Peyer's patch (tissue), 4 donors: ENCODE measurements at regions not wholly inside any gene's neighbourhood (a gene's known extent, or its start where the extent isn't known, plus 50 kb on each side); places are given as distances from the start of the nearest gene placed in this dataset.

ENCODE experiments used
- DNase-seq, 3 donors: peaks; one replicate each; pipeline ENCODE4 v3.0.0-alpha.2; 2017 to 2019
- H3K27ac ChIP-seq, 4 donors: fragments of 200-600 bp; sonication (generic); one replicate each; pipeline ENCODE4 v1.5.1; 2016 to 2019
- H3K27me3 ChIP-seq, 2 donors: fragments of 200-600 bp; sonication (generic); one replicate each; pipeline ENCODE4 v1.5.1; 2019
- H3K36me3 ChIP-seq, 3 donors: fragments of 200-600 bp; sonication (generic); one replicate each; pipeline ENCODE4 v1.5.1; 2016 to 2019
- H3K4me1 ChIP-seq, 4 donors: fragments of 200-600 bp; sonication (generic); one replicate each; pipeline ENCODE4 v1.5.1; 2016 to 2019
- H3K4me3 ChIP-seq, 4 donors: fragments of 200-600 bp; sonication (generic); 1 replicate in 3 of 4; 2 replicates in 1 of 4; pipeline ENCODE4 v1.5.1; 2016 to 2019; ENCODE audit warnings: mild to moderate bottlenecking in 1 of 4
- H3K9me3 ChIP-seq, 4 donors: fragments of 200-600 bp; sonication (generic); one replicate each; pipeline ENCODE4 v1.5.1; 2016 to 2019; ENCODE audit warnings: mild to moderate bottlenecking in 1 of 4
- POLR2A ChIP-seq, 2 donors: fragments of 450-650 bp; IDR thresholded peaks; one replicate each; pipeline ENCODE4 v1.5.1; 2017; ENCODE audit warnings: antibody characterized with exemption in 2 of 2, mild to moderate bottlenecking in 2 of 2, moderate library complexity in 2 of 2
- TF ChIP-seq, protein P1 (sequence below), 6 experiments: fragments of 450-650 bp in 4 of 6; fragments of 200-600 bp in 2 of 6; sonication (generic) in 1 of 6; IDR thresholded peaks; one replicate each; pipeline ENCODE4 v1.5.1; 2017 to 2019; ENCODE audit warnings: antibody characterized with exemption in 6 of 6, mild to moderate bottlenecking in 3 of 6, moderate library complexity in 1 of 6

DNA sequence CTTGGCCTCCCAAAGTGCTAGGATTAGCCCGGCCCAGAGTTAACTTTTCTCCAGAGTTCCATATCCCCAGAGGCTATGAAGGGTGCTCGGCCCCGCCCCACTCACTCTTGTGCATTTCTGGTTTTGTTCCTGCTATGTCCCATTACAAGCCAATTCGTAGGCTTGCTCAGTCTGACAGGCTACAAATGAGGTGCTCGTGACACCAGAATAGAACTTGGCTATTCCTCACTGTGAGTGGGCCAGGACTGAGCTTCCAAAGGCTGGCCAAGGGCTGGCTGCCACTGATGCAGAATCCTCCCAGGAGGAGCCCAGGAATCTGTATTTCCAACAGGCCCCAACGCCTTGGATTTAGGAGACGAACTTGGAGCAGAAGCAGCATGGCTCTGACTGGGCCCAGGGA, 282.7 kb upstream of the C2CD4B start:
- Histone ChIP-seq H3K4me3 (no peak overlapping the region), H3K27me3 (no peaks in the 10 kb centered on the region), H3K9me3 (no peaks in the 10 kb centered on the region), H3K4me1 (no peaks in the 10 kb centered on the region), H3K36me3 (no peaks in the 10 kb centered on the region), H3K27ac (no peak overlapping the region)
- DNase-seq, result no peak
- no peak for TF ChIP-seq POLR2A (IDR thresholded peaks at IDR 0.05)
- TF ChIP-seq, protein P1, sequence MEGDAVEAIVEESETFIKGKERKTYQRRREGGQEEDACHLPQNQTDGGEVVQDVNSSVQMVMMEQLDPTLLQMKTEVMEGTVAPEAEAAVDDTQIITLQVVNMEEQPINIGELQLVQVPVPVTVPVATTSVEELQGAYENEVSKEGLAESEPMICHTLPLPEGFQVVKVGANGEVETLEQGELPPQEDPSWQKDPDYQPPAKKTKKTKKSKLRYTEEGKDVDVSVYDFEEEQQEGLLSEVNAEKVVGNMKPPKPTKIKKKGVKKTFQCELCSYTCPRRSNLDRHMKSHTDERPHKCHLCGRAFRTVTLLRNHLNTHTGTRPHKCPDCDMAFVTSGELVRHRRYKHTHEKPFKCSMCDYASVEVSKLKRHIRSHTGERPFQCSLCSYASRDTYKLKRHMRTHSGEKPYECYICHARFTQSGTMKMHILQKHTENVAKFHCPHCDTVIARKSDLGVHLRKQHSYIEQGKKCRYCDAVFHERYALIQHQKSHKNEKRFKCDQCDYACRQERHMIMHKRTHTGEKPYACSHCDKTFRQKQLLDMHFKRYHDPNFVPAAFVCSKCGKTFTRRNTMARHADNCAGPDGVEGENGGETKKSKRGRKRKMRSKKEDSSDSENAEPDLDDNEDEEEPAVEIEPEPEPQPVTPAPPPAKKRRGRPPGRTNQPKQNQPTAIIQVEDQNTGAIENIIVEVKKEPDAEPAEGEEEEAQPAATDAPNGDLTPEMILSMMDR (IDR thresholded peaks at IDR 0.05), result no peak

DNA sequence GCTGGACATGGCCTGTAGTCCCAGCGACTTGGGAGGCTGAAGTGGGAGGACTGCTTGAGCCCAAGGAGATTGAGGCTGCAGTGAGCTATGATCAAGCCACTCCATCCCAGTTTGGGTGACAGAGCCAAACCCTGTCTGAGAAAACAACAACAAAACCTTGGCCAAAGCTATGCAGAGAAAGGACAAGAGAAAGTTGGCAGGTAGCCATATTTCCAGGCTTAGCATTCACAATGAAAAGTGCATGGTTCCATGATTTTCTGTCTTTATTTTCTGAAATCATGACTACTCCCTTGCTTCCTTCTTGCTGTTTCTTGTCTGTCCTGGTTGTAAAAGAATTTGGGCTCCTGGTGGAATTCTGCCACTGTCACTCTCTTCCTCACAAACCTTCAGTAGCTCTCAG, 284.6 kb upstream of the C2CD4B start:
- H3K27me3 ChIP-seq, result no peaks in the 10 kb centered on the region
- no peaks in the 10 kb centered on the region for H3K9me3 ChIP-seq
- H3K27ac ChIP-seq, result no peak overlapping the region
- no peaks in the 10 kb centered on the region for H3K36me3 ChIP-seq
- H3K4me1 ChIP-seq, result peaks cover 0 to 17% (median 0%) of the 10 kb centered on the region in 4 donors
- no peak overlapping the region for H3K4me3 ChIP-seq
- no peak for DNase-seq
- TF ChIP-seq, protein P1 (IDR thresholded peaks at IDR 0.05), result no peak
- TF ChIP-seq POLR2A (IDR thresholded peaks at IDR 0.05), result no peak

DNA sequence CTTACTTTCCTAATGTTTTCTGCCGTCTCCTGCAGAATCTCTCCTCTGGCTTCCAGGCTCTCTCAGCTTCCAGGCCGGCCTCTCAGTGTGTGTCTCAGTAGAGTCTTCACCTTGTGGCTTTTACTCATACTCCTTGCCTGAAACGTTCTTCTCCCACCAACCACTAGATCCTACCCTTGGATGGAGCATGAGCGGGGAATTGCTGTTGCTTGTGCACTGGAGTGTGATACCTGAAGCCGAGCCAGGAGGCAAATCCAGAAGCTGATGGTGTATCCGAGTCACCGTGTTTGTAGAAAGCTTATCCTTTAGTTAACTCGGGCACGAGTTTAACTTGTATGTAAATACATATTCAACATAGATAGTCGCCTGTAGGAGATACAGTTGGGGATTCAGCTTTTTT, 285.0 kb upstream of the C2CD4B start:
- Histone ChIP-seq H3K4me3 (no peak overlapping the region), H3K36me3 (no peaks in the 10 kb centered on the region), H3K27me3 (no peaks in the 10 kb centered on the region), H3K27ac (no peak overlapping the region), H3K9me3 (no peaks in the 10 kb centered on the region), H3K4me1 (peaks cover 0 to 17% (median 0%) of the 10 kb centered on the region in 4 donors)
- DNase-seq, result no peak
- no peak for TF ChIP-seq POLR2A (IDR thresholded peaks at IDR 0.05)
- TF ChIP-seq, protein P1 (IDR thresholded peaks at IDR 0.05), result no peak

DNA sequence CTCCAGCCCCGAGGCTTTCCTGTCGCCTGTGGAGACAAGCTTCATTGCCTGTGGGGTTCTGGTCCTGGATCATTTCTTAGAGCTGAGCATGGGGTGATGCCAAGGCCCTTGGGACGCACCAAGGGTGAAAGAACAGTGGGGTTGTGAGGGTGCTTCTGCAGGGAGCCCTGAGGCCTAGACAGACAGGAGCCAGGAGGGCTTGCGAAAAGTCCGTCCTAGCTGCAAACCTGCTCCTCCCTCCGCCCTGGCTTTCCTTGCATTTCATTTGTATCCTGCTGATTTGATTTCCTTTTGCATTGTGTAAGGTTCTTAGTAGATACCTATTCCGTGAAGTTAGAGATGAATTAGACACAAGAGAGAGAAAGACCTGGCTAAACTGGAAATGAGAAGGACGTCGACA, 286.9 kb upstream of the C2CD4B start:
- no peak for DNase-seq
- Histone ChIP-seq H3K4me3 (no peak overlapping the region), H3K4me1 (peaks cover 0 to 17% (median 0%) of the 10 kb centered on the region in 4 donors), H3K36me3 (no peaks in the 10 kb centered on the region), H3K9me3 (no peaks in the 10 kb centered on the region), H3K27ac (no peak overlapping the region), H3K27me3 (no peaks in the 10 kb centered on the region)
- TF ChIP-seq, protein P1 (IDR thresholded peaks at IDR 0.05), result no peak
- TF ChIP-seq POLR2A (IDR thresholded peaks at IDR 0.05), result no peak

DNA sequence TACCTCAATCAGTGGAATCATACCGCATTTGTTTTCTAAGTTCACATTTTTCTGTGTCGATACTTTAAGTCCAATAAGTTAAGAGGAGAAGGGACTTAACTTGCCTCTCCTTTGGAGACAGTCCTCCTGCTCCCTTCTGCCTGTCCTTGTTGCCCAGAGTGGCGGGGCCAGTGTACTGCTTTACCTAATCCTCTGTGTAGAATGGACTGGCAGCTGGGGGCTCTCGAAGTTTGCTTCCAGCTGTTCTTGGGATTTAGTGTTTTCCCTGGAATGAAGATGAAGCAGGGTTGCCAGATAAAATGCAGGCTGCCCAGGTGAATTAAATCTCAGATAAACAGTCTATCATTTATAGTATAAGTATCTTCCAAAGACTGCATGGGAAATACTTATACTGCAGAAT, 287.6 kb upstream of the C2CD4B start:
- H3K36me3 ChIP-seq, result no peaks in the 10 kb centered on the region
- no peak overlapping the region for H3K27ac ChIP-seq
- no peaks in the 10 kb centered on the region for H3K27me3 ChIP-seq
- no peak for DNase-seq
- TF ChIP-seq POLR2A (IDR thresholded peaks at IDR 0.05), result no peak
- TF ChIP-seq, protein P1 (IDR thresholded peaks at IDR 0.05), result no peak
- H3K9me3 ChIP-seq, result no peaks in the 10 kb centered on the region
- H3K4me1 ChIP-seq, result peaks cover 0 to 17% (median 0%) of the 10 kb centered on the region in 4 donors
- no peak overlapping the region for H3K4me3 ChIP-seq

DNA sequence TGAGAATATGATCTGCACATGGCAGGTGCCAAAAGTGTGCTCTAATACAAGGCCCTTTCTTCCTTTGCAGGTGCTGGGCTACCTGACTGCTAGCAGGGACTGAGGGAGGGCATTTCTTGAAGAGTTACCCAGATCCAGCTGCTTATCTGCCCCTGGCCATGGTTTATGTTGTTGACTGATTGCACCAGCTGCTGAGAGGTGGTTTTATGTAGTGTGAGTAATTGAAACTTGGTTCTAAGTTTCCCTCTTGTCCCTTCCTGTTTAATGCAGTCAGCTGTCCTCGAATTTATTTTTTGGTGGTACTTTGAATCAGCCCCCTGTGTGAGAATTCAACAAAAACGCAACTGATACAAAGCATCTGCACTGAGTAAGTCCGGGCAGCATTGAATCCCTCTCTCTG, 288.3 kb upstream of the C2CD4B start:
- Histone ChIP-seq H3K36me3 (no peaks in the 10 kb centered on the region), H3K4me1 (peaks cover 0 to 17% (median 0%) of the 10 kb centered on the region in 4 donors), H3K27me3 (no peaks in the 10 kb centered on the region), H3K9me3 (no peaks in the 10 kb centered on the region), H3K27ac (no peak overlapping the region), H3K4me3 (no peak overlapping the region)
- no peak for DNase-seq
- TF ChIP-seq POLR2A (IDR thresholded peaks at IDR 0.05), result no peak
- TF ChIP-seq, protein P1 (IDR thresholded peaks at IDR 0.05), result no peak
